ENCODE measurements at regions not wholly inside any gene's neighbourhood (a gene's known extent, or its start where the extent isn't known, plus 50 kb on each side); places are given as distances from the start of the nearest gene placed in this dataset.

DNA sequence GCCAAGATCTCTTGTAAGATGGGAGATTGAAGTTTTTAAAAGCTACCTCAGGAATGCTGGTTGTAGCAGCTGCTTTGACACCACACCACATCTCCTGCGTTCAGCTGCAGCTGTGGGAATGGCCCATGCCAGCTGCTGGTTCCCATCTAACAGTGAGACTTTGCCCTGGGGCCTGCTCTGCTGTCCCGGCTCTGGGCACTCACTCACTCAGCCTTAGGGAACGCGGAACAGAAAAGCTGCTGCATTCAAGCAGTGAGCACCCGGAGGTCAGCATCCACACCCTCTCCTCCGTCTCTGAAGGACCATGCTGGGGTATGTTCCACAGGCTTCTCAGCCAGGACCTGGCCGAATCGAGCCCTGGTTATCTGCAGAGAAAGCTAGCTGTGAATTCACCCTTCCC lies 197.1 kb upstream of the CXCL12 start (continued):
- TF ChIP-seq, protein P1, sequence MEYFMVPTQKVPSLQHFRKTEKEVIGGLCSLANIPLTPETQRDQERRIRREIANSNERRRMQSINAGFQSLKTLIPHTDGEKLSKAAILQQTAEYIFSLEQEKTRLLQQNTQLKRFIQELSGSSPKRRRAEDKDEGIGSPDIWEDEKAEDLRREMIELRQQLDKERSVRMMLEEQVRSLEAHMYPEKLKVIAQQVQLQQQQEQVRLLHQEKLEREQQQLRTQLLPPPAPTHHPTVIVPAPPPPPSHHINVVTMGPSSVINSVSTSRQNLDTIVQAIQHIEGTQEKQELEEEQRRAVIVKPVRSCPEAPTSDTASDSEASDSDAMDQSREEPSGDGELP (CRISPR knock-in tag; IDR thresholded peaks at IDR 0.05; ENCODE audit: borderline replicate concordance) = no peak
- TF ChIP-seq ASH1L (IDR thresholded peaks at IDR 0.05; ENCODE audit: borderline replicate concordance, low read depth, partially characterized antibody) = no peak

DNA sequence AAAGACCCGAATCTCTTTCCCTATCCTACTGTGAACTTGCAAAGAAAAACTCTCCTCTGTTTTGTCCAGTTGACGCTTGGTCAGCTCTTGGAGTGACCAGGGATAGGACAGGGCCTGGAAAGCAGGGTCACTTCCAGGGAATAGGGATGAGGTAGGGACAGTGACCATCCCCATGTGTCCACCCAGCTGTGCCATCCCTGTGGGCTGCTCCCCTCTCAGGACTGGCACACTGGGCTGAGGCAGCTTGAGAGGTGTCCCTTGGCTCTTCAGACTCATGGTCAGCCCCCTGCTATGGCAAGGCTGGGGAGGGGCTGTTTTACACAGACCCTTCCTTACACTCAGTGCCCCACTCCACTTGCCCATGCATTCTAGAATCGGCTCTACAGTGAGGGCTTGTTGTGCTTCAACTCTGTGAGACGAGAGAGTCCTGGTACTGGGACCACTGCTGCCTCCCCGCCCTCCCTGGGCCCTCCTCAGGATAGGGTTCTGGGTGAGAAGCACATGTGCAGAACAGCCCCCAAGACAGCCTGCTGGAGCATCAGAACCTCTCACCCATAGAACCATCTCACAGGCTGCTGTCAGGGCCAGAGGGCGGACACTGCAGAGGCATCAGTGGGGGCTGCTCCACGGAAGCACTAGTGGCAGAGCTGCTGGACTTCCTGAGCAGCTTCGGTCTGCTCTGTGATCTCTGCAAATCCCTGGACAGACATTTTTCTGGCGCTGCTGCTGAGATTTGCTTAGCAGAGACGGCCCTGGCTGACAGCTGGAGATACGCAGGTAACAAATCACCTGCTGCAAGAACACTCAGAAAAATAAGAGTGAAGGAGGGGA lies 202.8 kb upstream of the CXCL12 start:
- Histone ChIP-seq H3K4me1 (replicated peaks in 1 of 2; ENCODE audit: control insufficient read depth in 2 of 2, insufficient read depth in 2 of 2, low read length in 2 of 2) (no peaks in the 10 kb centered on the region), H3K4me2 (ENCODE audit: insufficient read depth, low read length) (no peak overlapping the region), H3K27ac (ENCODE audit: extremely low read depth, low read depth, low read length) (no peak overlapping the region), H3K4me3 (no peak overlapping the region), H3K9me3 (replicated peaks; ENCODE audit: control insufficient read depth, insufficient read depth, low read depth, low read length) (no peaks in the 10 kb centered on the region), H4K20me1 (replicated peaks; ENCODE audit: control insufficient read depth, insufficient read depth, low read length) (no peaks in the 10 kb centered on the region; the same call in 1 of the 2 replicates), H3K36me3 (ENCODE audit: control insufficient read depth, insufficient read depth, low read length) (no peaks in the 10 kb centered on the region), H2AFZ (ENCODE audit: low read depth, low read length) (no peak overlapping the region), H3K9me1 (ENCODE audit: control insufficient read depth, insufficient read depth, low read length) (no peaks in the 10 kb centered on the region), H3K79me2 (ENCODE audit: control insufficient read depth, insufficient read depth, low read length) (no peaks in the 10 kb centered on the region), H3K9ac (ENCODE audit: insufficient read depth in 1 of 2, low read depth in 2 of 2, low read length in 2 of 2) (no peak overlapping the region), H3K27me3 (ENCODE audit: control insufficient read depth in 2 of 2, insufficient read depth in 2 of 2, low read length in 2 of 2) (peaks cover 0 to 37% of the 10 kb centered on the region in 2 experiments; a peak in 3 of 5 replicates)
- FAIRE-seq (no peak), ATAC-seq (no peak), DNase-seq (ENCODE audit: extremely low read depth in 1 of 4, low spot score in 3 of 4) (no peak)
- CTCF ChIA-PET (ENCODE audit: low intra/inter-chr PET ratio) = no interaction called here
- no TSS peak for BruUV-seq (replicated peaks)
- under 1% methylated on average over 11 of the region's 11 CpGs for WGBS (ENCODE audit: insufficient coverage, low coverage, missing lambda C conversion rate)
- intact Hi-C loops (cut with micrococcal nuclease) = no loop called here
- POLR2A ChIA-PET = interaction anchor here (0.8 to 1.1 kb wide), 2 partner anchors 7 to 18 kb away, joined by 3 to 4 read pairs; no protein-coding TSS in a partner anchor
- in situ Hi-C loops (cut with MboI) = no loop called here
- TF ChIP-seq, protein P2, sequence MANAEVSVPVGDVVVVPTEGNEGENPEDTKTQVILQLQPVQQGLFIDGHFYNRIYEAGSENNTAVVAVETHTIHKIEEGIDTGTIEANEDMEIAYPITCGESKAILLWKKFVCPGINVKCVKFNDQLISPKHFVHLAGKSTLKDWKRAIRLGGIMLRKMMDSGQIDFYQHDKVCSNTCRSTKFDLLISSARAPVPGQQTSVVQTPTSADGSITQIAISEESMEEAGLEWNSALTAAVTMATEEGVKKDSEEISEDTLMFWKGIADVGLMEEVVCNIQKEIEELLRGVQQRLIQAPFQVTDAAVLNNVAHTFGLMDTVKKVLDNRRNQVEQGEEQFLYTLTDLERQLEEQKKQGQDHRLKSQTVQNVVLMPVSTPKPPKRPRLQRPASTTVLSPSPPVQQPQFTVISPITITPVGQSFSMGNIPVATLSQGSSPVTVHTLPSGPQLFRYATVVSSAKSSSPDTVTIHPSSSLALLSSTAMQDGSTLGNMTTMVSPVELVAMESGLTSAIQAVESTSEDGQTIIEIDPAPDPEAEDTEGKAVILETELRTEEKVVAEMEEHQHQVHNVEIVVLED (CRISPR knock-in tag; IDR thresholded peaks at IDR 0.05) = no peak
- no peak for TF ChIP-seq SRSF3 (IDR thresholded peaks at IDR 0.05; ENCODE audit: insufficient read depth, low read length)
- TF ChIP-seq, protein P3, sequence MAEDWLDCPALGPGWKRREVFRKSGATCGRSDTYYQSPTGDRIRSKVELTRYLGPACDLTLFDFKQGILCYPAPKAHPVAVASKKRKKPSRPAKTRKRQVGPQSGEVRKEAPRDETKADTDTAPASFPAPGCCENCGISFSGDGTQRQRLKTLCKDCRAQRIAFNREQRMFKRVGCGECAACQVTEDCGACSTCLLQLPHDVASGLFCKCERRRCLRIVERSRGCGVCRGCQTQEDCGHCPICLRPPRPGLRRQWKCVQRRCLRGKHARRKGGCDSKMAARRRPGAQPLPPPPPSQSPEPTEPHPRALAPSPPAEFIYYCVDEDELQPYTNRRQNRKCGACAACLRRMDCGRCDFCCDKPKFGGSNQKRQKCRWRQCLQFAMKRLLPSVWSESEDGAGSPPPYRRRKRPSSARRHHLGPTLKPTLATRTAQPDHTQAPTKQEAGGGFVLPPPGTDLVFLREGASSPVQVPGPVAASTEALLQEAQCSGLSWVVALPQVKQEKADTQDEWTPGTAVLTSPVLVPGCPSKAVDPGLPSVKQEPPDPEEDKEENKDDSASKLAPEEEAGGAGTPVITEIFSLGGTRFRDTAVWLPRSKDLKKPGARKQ (CRISPR knock-in tag; IDR thresholded peaks at IDR 0.05) = no peak
- TF ChIP-seq NONO (IDR thresholded peaks at IDR 0.05; ENCODE audit: low read depth in 2 of 2, low read length in 1 of 2) = no peak
- TF ChIP-seq, protein P4, sequence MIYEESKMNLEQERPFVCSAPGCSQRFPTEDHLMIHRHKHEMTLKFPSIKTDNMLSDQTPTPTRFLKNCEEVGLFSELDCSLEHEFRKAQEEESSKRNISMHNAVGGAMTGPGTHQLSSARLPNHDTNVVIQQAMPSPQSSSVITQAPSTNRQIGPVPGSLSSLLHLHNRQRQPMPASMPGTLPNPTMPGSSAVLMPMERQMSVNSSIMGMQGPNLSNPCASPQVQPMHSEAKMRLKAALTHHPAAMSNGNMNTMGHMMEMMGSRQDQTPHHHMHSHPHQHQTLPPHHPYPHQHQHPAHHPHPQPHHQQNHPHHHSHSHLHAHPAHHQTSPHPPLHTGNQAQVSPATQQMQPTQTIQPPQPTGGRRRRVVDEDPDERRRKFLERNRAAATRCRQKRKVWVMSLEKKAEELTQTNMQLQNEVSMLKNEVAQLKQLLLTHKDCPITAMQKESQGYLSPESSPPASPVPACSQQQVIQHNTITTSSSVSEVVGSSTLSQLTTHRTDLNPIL (CRISPR knock-in tag; IDR thresholded peaks at IDR 0.05) = no peak
- TF ChIP-seq, protein P5, sequence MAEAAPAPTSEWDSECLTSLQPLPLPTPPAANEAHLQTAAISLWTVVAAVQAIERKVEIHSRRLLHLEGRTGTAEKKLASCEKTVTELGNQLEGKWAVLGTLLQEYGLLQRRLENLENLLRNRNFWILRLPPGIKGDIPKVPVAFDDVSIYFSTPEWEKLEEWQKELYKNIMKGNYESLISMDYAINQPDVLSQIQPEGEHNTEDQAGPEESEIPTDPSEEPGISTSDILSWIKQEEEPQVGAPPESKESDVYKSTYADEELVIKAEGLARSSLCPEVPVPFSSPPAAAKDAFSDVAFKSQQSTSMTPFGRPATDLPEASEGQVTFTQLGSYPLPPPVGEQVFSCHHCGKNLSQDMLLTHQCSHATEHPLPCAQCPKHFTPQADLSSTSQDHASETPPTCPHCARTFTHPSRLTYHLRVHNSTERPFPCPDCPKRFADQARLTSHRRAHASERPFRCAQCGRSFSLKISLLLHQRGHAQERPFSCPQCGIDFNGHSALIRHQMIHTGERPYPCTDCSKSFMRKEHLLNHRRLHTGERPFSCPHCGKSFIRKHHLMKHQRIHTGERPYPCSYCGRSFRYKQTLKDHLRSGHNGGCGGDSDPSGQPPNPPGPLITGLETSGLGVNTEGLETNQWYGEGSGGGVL (CRISPR knock-in tag; IDR thresholded peaks at IDR 0.05) = no peak
- TF ChIP-seq HDAC6 (IDR thresholded peaks at IDR 0.05; ENCODE audit: low read depth, low read length) = no peak
- no peak for TF ChIP-seq NFE2 (IDR thresholded peaks at IDR 0.05; ENCODE audit: low read depth)
- TF ChIP-seq TAF1 (IDR thresholded peaks at IDR 0.05; ENCODE audit: control insufficient read depth, extremely low read depth, insufficient read depth, low read length, severe bottlenecking) = no peak

Data from K562 (cell line).